ENCODE measurements at regions not wholly inside any gene's neighbourhood (a gene's known extent, or its start where the extent isn't known, plus 50 kb on each side); places are given as distances from the start of the nearest gene placed in this dataset.

DNA sequence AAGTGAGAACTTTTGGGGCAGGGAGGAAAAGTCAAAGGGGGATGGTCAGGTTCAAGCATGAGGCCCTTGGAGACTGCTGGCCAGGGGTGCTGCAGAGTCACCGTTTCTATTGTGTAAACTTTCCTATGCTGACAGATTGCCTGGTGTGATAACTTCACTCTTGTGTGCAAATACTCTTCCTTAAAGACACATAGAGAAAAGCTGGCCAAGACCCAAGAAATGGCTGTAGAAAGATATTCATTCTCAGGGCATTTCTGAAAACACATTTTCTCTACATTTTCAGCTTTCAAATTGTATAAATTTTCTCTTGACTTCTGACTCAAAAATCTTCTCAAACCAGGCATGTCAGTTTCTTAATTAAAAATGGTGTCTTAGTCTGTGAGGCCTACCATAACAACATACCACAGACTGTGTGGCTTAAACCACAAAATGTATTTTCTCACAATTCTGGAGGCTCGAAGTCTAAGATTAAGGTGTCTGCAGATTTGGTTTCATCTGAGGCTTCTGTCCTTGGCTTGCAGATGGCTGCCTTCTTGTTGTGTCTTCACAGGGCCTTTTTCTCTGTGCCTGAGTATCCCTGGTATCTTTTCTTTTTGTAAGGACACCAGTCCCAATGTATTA lies 304.5 kb downstream of the KCNRG start:
- no peak overlapping the region for H3K4me3 Mint-ChIP-seq
- peaks cover 3% of the 10 kb centered on the region for H3K9me3 Mint-ChIP-seq
- DNase-seq (ENCODE audit: low spot score in 2 of 2) (no peak), ATAC-seq (peak; percentile 46)
- H3K36me3 Mint-ChIP-seq, result no peaks in the 10 kb centered on the region
- H3K4me1 Mint-ChIP-seq, result peaks cover 42% of the 10 kb centered on the region
- peak overlapping the region; percentile 55 for H3K27ac Mint-ChIP-seq

DNA sequence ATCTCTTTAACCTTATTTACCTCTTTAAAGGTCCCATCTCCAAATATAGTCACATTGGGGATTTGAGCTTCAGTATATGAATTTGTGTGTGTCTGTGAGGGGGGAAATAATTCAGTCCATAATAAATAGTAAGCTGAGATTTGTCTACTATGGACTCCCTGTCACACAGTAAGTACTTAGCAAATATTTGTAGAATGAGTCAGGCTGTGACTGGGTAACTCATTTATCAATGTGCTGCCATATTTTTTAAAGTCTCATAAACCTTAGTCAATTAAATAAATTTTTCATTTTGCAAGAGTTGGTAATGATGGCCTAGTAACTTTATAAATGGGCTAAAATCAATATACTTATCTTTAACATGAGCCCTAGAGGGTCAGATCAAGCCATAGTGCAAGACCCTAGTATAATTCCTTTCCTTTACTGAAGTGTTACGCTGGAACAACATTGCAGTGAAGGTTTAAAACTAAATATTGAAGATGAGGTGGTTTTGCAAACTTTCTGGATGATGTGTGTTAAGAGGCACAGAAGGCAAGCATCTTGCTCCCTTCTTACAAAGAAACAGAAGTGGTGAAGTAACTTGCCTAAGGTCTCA lies 305.1 kb downstream of the KCNRG start:
- Mint-ChIP-seq H3K4me1 (peaks cover 45% of the 10 kb centered on the region), H3K36me3 (no peaks in the 10 kb centered on the region), H3K9me3 (peaks cover 5% of the 10 kb centered on the region), H3K27ac (peak overlapping the region; percentile 55), H3K4me3 (no peak overlapping the region)
- no peak for DNase-seq (ENCODE audit: low spot score in 2 of 2)
- ATAC-seq, result peak; percentile 57

DNA sequence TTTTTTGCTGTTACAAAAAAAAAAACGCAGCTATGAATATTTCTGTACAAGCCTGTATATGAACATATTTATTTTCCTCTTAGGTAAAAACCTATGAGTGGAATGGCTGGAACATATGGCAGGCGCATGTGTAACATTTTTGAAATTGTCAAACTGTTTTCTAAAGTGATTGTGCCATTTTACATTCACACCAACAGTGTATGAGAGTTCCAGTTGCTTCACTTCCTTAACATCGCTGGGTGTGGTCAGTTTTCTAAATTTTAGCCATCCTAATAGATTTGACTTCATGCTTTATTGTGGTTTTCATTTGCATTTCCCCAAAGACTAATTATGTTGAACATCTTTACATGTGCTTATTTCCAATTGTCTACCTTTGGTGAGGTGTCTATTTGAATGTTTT lies 306.8 kb downstream of the KCNRG start:
- H3K4me3 Mint-ChIP-seq, result no peak overlapping the region
- H3K4me1 Mint-ChIP-seq, result peaks cover 45% of the 10 kb centered on the region
- no peak for ATAC-seq
- H3K27ac Mint-ChIP-seq, result no peak overlapping the region
- peaks cover 5% of the 10 kb centered on the region for H3K9me3 Mint-ChIP-seq
- no peaks in the 10 kb centered on the region for H3K36me3 Mint-ChIP-seq
- no peak for DNase-seq (ENCODE audit: low spot score in 2 of 2)

DNA sequence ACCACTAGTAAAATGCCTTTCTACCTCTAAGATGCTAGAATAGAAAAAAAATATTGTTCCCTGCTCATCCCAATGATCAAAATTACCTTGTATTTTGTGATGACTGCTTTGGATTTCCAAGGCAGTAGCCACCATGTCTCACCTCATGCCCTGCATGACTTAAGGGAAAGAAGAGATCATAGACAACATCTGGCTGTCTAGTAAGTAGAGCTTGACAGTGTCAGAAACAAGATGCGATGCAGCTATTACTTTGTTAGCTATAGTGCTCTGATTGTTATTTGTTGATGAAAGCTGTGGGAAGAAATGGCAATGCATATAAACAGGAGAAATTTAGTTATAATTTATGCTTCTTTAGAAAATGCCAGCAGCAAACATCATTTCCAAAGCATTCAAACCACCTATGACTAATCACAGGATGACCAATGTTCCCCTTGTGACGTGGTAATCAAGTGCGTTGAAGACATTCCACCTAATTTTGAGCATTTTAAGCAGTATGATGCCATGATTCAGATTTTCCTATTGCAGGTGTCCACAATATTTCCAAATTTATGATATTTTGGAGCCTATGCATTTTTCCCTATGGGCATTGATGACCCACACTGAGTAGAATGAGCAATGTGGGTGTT lies 308.3 kb downstream of the KCNRG start:
- Mint-ChIP-seq H3K36me3 (no peaks in the 10 kb centered on the region), H3K27ac (no peak overlapping the region), H3K4me1 (peaks cover 41% of the 10 kb centered on the region), H3K4me3 (no peak overlapping the region), H3K9me3 (peaks cover 5% of the 10 kb centered on the region)
- DNase-seq (ENCODE audit: low spot score in 2 of 2), result no peak
- peak; percentile 69 for ATAC-seq

GRCh38 chr13:50326271-50326670 lies 311.0 kb downstream of the KCNRG start:
- Mint-ChIP-seq H3K4me3 (no peak overlapping the region), H3K27ac (no peak overlapping the region), H3K36me3 (no peaks in the 10 kb centered on the region), H3K9me3 (peaks cover 5% of the 10 kb centered on the region), H3K4me1 (peaks cover 20% of the 10 kb centered on the region)
- DNase-seq (ENCODE audit: low spot score in 2 of 2), result no peak
- ATAC-seq, result no peak

- no peak for DNase-seq (ENCODE audit: low spot score in 2 of 2)
- no peak overlapping the region for H3K27ac Mint-ChIP-seq
- peaks cover 20% of the 10 kb centered on the region for H3K4me1 Mint-ChIP-seq
Observed at GRCh38 chr13:50326811-50327210, 311.6 kb downstream of the KCNRG start.

DNA sequence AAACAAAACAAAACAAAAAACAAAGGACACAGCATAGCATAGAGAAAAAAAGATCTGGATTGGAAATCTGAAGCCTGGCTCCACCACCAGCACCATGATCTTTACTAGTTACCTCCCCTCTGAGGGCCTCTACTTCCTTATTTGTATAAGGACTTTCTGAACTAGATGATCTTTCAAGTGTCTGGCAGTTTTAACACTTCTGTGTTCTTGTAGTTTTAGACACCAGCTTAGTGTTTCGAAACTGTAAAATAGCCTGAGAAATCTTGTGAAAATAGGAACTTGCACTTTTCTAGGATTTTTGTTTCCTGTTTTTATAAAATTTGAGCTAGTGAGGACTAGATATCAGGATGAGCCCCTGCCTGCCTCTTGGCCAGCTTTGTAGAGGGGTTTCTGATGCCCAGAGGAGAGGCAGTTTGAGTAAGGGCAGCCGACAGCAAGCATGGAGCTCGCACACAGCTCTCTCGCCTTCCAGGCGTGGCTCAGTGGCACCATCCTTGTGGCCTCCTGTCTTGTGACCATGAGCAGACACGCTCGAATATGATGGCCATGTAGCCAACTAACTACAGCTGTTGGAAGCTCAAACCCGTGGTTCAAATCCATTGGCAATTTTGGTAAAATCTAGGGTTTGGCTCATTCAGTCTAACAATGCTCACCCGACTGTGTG lies 319.0 kb downstream of the KCNRG start:
- no peaks in the 10 kb centered on the region for H3K9me3 Mint-ChIP-seq
- H3K4me1 Mint-ChIP-seq, result no peaks in the 10 kb centered on the region
- no peak for ATAC-seq
- no peak overlapping the region for H3K4me3 Mint-ChIP-seq
- no peak for DNase-seq (ENCODE audit: low spot score in 2 of 2)
- no peak overlapping the region for H3K27ac Mint-ChIP-seq
- H3K36me3 Mint-ChIP-seq, result no peaks in the 10 kb centered on the region

More at GRCh38 chr13:50326811-50327210, 311.6 kb downstream of the KCNRG start:
- no peak overlapping the region for H3K4me3 Mint-ChIP-seq
- H3K36me3 Mint-ChIP-seq, result no peaks in the 10 kb centered on the region
- no peak for ATAC-seq
- H3K9me3 Mint-ChIP-seq, result peaks cover 5% of the 10 kb centered on the region

GRCh38 chr13:50334944-50335343 lies 319.7 kb downstream of the KCNRG start:
- H3K36me3 Mint-ChIP-seq, result no peaks in the 10 kb centered on the region
- no peak overlapping the region for H3K27ac Mint-ChIP-seq
- no peak overlapping the region for H3K4me3 Mint-ChIP-seq
- no peak for ATAC-seq
- no peaks in the 10 kb centered on the region for H3K4me1 Mint-ChIP-seq
- no peaks in the 10 kb centered on the region for H3K9me3 Mint-ChIP-seq
- DNase-seq (ENCODE audit: low spot score in 2 of 2), result no peak

DNA sequence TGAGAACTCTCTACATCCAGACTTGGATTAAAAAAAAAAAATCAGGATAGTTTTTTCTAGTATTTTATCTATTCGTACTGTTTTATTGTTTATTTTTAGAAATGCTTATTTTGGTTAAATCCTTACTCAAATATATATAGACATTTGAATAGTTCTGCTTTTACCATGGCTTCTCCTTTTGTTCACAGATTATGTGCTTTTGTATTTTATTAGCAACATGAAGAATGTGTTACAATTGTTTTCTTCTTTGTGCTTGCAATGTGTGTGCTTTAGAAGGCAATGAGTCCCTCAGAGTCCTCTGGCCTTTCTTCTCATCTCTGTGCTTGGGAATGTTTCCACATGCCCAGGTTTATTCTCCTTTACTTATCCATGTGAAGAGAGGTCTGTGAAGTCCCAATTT lies 324.0 kb downstream of the KCNRG start:
- Mint-ChIP-seq H3K9me3 (no peaks in the 10 kb centered on the region), H3K36me3 (no peaks in the 10 kb centered on the region), H3K4me1 (no peaks in the 10 kb centered on the region), H3K4me3 (no peak overlapping the region), H3K27ac (no peak overlapping the region)
- ATAC-seq (no peak), DNase-seq (ENCODE audit: low spot score in 2 of 2) (no peak)

DNA sequence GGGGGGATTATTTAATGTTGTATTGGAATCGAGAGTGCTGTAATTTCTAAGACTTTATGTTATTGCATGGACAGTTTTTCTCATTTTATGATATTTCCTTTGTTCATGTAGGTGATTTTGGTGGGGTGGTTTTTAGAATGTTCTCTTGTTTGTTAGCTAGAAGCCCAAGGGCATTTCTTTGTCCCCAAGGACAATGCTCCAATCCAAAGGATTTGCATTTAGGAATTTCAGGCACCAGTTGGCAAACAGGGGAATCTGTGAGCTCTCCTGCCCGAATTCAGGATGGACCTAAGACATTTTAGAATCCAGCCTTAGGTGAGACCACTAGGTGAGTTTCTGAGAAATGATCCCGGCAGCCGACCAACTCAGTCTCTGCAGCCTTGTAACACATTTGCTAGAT lies 324.9 kb downstream of the KCNRG start:
- Mint-ChIP-seq H3K9me3 (no peaks in the 10 kb centered on the region), H3K4me1 (peaks cover 7% of the 10 kb centered on the region), H3K36me3 (no peaks in the 10 kb centered on the region), H3K4me3 (no peak overlapping the region), H3K27ac (no peak overlapping the region)
- DNase-seq (ENCODE audit: low spot score in 2 of 2) (no peak), ATAC-seq (no peak)

- Mint-ChIP-seq H3K9me3 (no peaks in the 10 kb centered on the region), H3K36me3 (no peaks in the 10 kb centered on the region), H3K4me1 (peaks cover 7% of the 10 kb centered on the region), H3K27ac (no peak overlapping the region), H3K4me3 (no peak overlapping the region)
- DNase-seq (ENCODE audit: low spot score in 2 of 2) (no peak), ATAC-seq (no peak)
Observed at GRCh38 chr13:50340551-50341287, 325.5 kb downstream of the KCNRG start.

DNA sequence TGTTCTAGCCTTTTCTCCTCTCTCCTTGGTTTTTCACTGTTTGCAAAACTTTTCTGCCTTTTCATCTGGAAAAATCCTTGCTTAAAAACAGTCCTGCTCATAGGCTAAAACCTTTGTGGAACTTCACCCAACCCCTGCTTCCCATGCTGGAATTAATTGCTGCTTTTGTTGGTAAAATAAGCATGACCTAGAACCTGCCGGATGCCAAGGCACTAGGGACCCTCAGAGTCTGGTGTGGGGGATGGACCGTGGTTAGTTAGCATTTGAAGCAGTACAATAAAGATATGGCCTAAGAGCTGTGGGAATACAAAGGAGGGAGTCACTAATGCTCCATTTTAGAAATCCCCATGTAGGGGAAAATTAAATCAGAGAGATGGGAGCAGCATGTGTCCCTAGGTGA lies 326.3 kb downstream of the KCNRG start:
- no peak for ATAC-seq
- no peak for DNase-seq (ENCODE audit: low spot score in 2 of 2)
- no peak overlapping the region for H3K27ac Mint-ChIP-seq
- no peaks in the 10 kb centered on the region for H3K9me3 Mint-ChIP-seq
- no peaks in the 10 kb centered on the region for H3K36me3 Mint-ChIP-seq
- peaks cover 7% of the 10 kb centered on the region for H3K4me1 Mint-ChIP-seq
- H3K4me3 Mint-ChIP-seq, result no peak overlapping the region

DNA sequence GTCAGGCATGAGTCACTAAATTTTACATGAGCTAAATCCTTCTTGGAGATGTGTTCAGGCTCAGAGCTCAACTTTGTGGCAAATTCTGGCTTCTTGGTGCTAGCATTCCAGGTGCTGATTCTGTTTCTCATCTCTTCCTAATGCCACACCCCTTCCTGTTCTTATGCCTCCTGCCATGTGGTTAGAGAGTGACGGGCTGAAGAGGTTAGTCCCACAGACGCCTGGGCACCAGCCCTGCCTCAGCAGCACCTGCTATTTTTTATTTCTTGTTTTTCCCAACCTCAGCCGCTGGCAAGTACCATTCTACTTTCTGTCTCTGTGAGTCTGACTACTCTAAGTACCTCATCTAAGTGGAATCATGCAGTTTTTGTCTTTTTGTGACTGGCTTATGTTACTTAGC lies 329.5 kb downstream of the KCNRG start:
- ATAC-seq (no peak), DNase-seq (ENCODE audit: low spot score in 2 of 2) (no peak)
- Mint-ChIP-seq H3K27ac (no peak overlapping the region), H3K4me1 (peaks cover 16% of the 10 kb centered on the region), H3K36me3 (no peaks in the 10 kb centered on the region), H3K4me3 (no peak overlapping the region), H3K9me3 (no peaks in the 10 kb centered on the region)

DNA sequence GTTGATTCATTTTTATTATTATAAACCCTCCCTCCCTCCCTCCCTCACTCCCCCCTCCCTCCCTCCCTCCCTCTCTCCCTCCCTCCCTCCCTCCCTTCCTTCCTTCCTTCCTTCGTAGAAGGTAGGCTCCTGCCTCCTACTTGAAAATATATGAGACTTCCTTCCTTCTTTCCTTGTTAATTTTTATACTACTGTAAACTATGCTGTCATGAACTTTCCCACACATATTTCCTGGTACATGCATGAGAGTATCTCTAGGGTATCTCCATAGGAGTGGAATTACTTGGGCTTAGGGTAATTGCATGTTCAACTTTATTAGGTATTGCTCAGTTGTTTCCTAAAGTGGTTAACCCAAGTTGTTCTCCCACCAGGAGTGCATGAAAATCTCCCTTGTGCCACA lies 330.6 kb downstream of the KCNRG start:
- Mint-ChIP-seq H3K4me1 (peaks cover 16% of the 10 kb centered on the region), H3K36me3 (no peaks in the 10 kb centered on the region), H3K4me3 (no peak overlapping the region), H3K27ac (no peak overlapping the region), H3K9me3 (no peaks in the 10 kb centered on the region)
- DNase-seq (ENCODE audit: low spot score in 2 of 2) (no peak), ATAC-seq (no peak)

DNA sequence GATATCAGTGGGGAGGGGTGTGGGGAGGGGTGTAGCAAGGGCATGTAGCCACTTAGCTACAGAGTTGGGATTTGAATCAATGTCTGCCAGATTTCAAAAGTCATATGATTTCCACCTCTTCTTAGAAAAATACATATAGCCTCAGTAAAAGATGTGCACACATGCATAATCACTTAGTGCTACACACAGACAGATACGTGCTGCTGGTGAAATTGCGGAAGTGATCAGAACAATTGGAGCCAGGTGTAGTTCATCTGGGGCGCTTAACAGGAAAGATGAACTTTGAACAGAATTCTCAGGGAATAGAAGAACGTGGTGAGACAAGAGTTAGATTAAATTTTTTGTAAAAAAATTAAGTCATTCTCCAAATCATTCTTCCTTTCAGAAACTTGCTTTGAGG lies 333.1 kb downstream of the KCNRG start:
- DNase-seq (ENCODE audit: low spot score in 2 of 2) (no peak), ATAC-seq (no peak)
- peaks cover 21% of the 10 kb centered on the region for H3K4me1 Mint-ChIP-seq
- no peak overlapping the region for H3K27ac Mint-ChIP-seq
- H3K4me3 Mint-ChIP-seq, result no peak overlapping the region
- no peaks in the 10 kb centered on the region for H3K9me3 Mint-ChIP-seq
- no peaks in the 10 kb centered on the region for H3K36me3 Mint-ChIP-seq

Measured in stimulated activated effector memory CD8-positive, alpha-beta T cell treated with anti-CD3 and anti-CD28 coated beads, Interleukin-12 subunit alpha, Interleukin-12 subunit beta, amount 100 ng/mL, for 72 hours (primary cell).